ENCODE measurements at regions not wholly inside any gene's neighbourhood (a gene's known extent, or its start where the extent isn't known, plus 50 kb on each side); places are given as distances from the start of the nearest gene placed in this dataset.
A peak's percentile ranks its signal among the peaks of the same experiment; 100 is the strongest.

DNA sequence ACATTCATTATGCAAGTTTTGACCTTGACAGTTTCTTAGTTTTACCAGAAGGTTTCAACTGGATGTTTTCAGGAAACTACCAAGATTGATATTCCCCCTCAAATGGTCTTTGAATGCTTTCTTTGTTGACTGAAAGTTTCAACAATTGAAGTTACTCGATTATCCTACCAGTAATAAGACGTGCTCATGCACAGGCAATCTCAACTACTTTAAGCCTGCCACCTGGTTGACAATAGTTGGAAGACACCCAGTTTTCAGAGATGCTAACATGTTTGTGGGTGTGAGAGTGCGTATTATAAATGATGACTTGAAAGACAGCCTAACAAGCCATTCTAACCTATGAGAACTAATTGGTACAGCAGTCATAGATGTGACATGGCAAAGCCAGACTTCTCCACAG, 73.4 kb upstream of the ITPRID1 start:
- Mint-ChIP-seq H3K4me1 (ENCODE audit: insufficient read depth, unreplicated experiment) (no peaks in the 10 kb centered on the region), H3K4me3 (ENCODE audit: unreplicated experiment) (no peak overlapping the region), H3K9me3 (ENCODE audit: unreplicated experiment) (no peaks in the 10 kb centered on the region), H3K36me3 (ENCODE audit: insufficient read depth, unreplicated experiment) (no peaks in the 10 kb centered on the region), H3K27ac (ENCODE audit: low read depth, unreplicated experiment) (no peak overlapping the region), H3K27me3 (ENCODE audit: insufficient read depth, unreplicated experiment) (peaks cover 23% of the 10 kb centered on the region)
- ChIA-PET CTCF (interaction anchor here (0.6 to 3.5 kb wide), 9 partner anchors 11 to 306 kb away, joined by 3 to 36 read pairs (median 3); no protein-coding TSS in a partner anchor), POLR2A (no interaction called here)
- DNase-seq (ENCODE audit: unreplicated experiment): no peak
- no peak for TF ChIP-seq CTCF (IDR thresholded peaks at IDR 0.05; ENCODE audit: unreplicated experiment)
- intact Hi-C loops (cut with micrococcal nuclease): loop anchor here (5.0 kb wide), 2 partner anchors 248 to 762 kb away; no protein-coding TSS in a partner anchor
- no TSS peak for BruUV-seq (replicated peaks)

GRCh38 chr7:31442626-31443025, 71.3 kb upstream of the ITPRID1 start:
- no peaks in the 10 kb centered on the region for H3K9me3 Mint-ChIP-seq (ENCODE audit: unreplicated experiment)
- no peak for DNase-seq (ENCODE audit: unreplicated experiment)
- ChIA-PET POLR2A (no interaction called here), CTCF (interaction anchor here (0.6 to 4.1 kb wide), 64 partner anchors 8 to 1729 kb away, joined by 3 to 71 read pairs (median 5); no protein-coding TSS in a partner anchor)
- no peak for TF ChIP-seq CTCF (IDR thresholded peaks at IDR 0.05; ENCODE audit: unreplicated experiment)
- no peak overlapping the region for H3K4me3 Mint-ChIP-seq (ENCODE audit: unreplicated experiment)
- H3K4me1 Mint-ChIP-seq (ENCODE audit: insufficient read depth, unreplicated experiment): no peaks in the 10 kb centered on the region
- no peaks in the 10 kb centered on the region for H3K36me3 Mint-ChIP-seq (ENCODE audit: insufficient read depth, unreplicated experiment)
- no peak overlapping the region for H3K27ac Mint-ChIP-seq (ENCODE audit: low read depth, unreplicated experiment)
- peaks cover 26% of the 10 kb centered on the region for H3K27me3 Mint-ChIP-seq (ENCODE audit: insufficient read depth, unreplicated experiment)
- intact Hi-C loops (cut with micrococcal nuclease): loop anchor here (1.0 to 5.0 kb wide), 7 partner anchors 46 to 760 kb away; no protein-coding TSS in a partner anchor
- BruUV-seq (replicated peaks): no TSS peak

DNA sequence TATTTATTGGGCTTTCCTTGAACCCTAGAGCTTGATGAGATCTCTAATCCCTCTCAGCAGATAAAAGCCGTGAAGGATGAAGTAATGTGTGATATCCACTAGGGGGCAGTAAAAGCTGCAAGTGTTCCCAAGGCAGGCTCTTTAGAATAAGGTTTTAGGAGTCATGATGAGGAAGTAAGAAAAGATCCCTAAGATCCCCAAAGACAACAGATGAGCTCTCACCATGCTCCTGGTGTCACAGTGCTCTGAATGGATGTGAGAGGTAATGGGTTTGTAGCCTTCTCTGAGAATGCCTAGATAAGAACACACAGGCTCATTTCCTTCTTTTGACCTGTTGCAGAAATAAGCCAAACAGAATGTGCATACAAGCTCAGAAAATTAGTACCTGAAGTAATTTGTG, 70.4 kb upstream of the ITPRID1 start:
- intact Hi-C loops (cut with micrococcal nuclease): loop anchor here (1.0 to 5.0 kb wide), 7 partner anchors 45 to 759 kb away; no protein-coding TSS in a partner anchor
- Mint-ChIP-seq H3K27ac (ENCODE audit: low read depth, unreplicated experiment) (no peak overlapping the region), H3K36me3 (ENCODE audit: insufficient read depth, unreplicated experiment) (no peaks in the 10 kb centered on the region), H3K27me3 (ENCODE audit: insufficient read depth, unreplicated experiment) (peaks cover 28% of the 10 kb centered on the region), H3K9me3 (ENCODE audit: unreplicated experiment) (no peaks in the 10 kb centered on the region), H3K4me1 (ENCODE audit: insufficient read depth, unreplicated experiment) (no peaks in the 10 kb centered on the region), H3K4me3 (ENCODE audit: unreplicated experiment) (no peak overlapping the region)
- peak; percentile 72 for TF ChIP-seq CTCF (IDR thresholded peaks at IDR 0.05; ENCODE audit: unreplicated experiment)
- ChIA-PET POLR2A (no interaction called here), CTCF (interaction anchor here (0.5 to 4.1 kb wide), 81 partner anchors 9 to 1253 kb away, joined by 3 to 71 read pairs (median 4); no protein-coding TSS in a partner anchor)
- no TSS peak for BruUV-seq (replicated peaks)
- DNase-seq (ENCODE audit: unreplicated experiment): peak; percentile 57

DNA sequence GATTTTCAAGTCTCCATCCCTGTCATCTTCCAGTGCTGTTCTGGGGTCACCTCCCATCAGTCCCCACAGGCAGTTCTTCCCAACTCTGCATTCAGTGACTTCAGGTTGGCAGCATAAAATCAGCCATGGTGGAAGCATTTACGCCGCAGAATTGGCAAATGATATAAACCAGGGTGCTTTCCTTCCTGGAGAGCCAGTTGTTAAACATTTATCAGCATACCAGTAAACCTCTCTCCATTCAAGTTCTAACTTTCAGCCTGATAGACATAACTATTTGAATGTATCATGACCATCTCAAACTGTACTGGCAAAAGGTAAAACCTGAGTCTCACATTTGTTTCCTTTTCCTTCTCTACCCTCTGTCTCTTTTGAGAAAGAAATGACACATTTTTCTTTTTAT, 69.7 kb upstream of the ITPRID1 start:
- CTCF ChIA-PET: interaction anchor here (0.5 to 4.1 kb wide), 47 partner anchors 8 to 778 kb away, joined by 3 to 71 read pairs (median 6); no protein-coding TSS in a partner anchor
- Mint-ChIP-seq H3K27ac (ENCODE audit: low read depth, unreplicated experiment) (no peak overlapping the region), H3K4me3 (ENCODE audit: unreplicated experiment) (no peak overlapping the region), H3K36me3 (ENCODE audit: insufficient read depth, unreplicated experiment) (no peaks in the 10 kb centered on the region), H3K9me3 (ENCODE audit: unreplicated experiment) (no peaks in the 10 kb centered on the region), H3K4me1 (ENCODE audit: insufficient read depth, unreplicated experiment) (no peaks in the 10 kb centered on the region), H3K27me3 (ENCODE audit: insufficient read depth, unreplicated experiment) (peaks cover 35% of the 10 kb centered on the region)
- POLR2A ChIA-PET: no interaction called here
- TF ChIP-seq CTCF (IDR thresholded peaks at IDR 0.05; ENCODE audit: unreplicated experiment): no peak
- no TSS peak for BruUV-seq (replicated peaks)
- intact Hi-C loops (cut with micrococcal nuclease): loop anchor here (5.0 kb wide), 2 partner anchors 252 to 758 kb away; no protein-coding TSS in a partner anchor
- DNase-seq (ENCODE audit: unreplicated experiment): no peak

Data from MCF 10A (cell line).